ENCODE measurements at regions not wholly inside any gene's neighbourhood (a gene's known extent, or its start where the extent isn't known, plus 50 kb on each side); places are given as distances from the start of the nearest gene placed in this dataset.

- Histone ChIP-seq H3K9ac (ENCODE audit: low read length) (no peak overlapping the region), H4K20me1 (ENCODE audit: control insufficient read depth, insufficient read depth, low read length, poor library complexity, severe bottlenecking) (no peaks in the 10 kb centered on the region), H2AFZ (ENCODE audit: insufficient read depth, low read depth, low read length, poor library complexity, severe bottlenecking) (no peak overlapping the region), H3K4me1 (ENCODE audit: control insufficient read depth in 2 of 2, insufficient read depth in 2 of 2, low read length in 2 of 2) (no peaks in the 10 kb centered on the region), H3K27ac (ENCODE audit: low read length in 2 of 2) (no peak overlapping the region), H3K36me3 (replicated peaks in 1 of 2; ENCODE audit: control extremely low read depth in 1 of 2, control insufficient read depth in 1 of 2, extremely low read depth in 1 of 2, insufficient read depth in 2 of 2, low read length in 1 of 2) (no peaks in the 10 kb centered on the region), H3K9me3 (ENCODE audit: control extremely low read depth in 1 of 3, control insufficient read depth in 2 of 3, insufficient read depth in 1 of 3, low read length in 2 of 3) (no peaks in the 10 kb centered on the region), H3K27me3 (replicated peaks in 1 of 4; ENCODE audit: control extremely low read depth in 1 of 4, control insufficient read depth in 3 of 4, insufficient read depth in 4 of 4, low read length in 3 of 4) (no peaks in the 10 kb centered on the region), H3K4me3 (ENCODE audit: control extremely low read depth in 1 of 5, extremely low read depth in 1 of 5, insufficient read depth in 1 of 5, low read depth in 2 of 5, low read length in 4 of 5) (no peak overlapping the region), H3K4me2 (replicated peaks; ENCODE audit: low read depth, low read length, poor library complexity, severe bottlenecking) (no peak overlapping the region), H3K79me2 (ENCODE audit: control insufficient read depth, insufficient read depth, low read length) (no peaks in the 10 kb centered on the region)
- no peak for ATAC-seq (ENCODE audit: low read depth)
- peaks cover under 1% of the 10 kb centered on the region for H3K27me3 Mint-ChIP-seq
- ChIA-PET CTCF (no interaction called here), POLR2A (no interaction called here)
- H3K27ac Mint-ChIP-seq, result no peak overlapping the region
- no peak for DNase-seq
- WGBS (ENCODE audit: insufficient coverage), result 100% methylated on average over 1 of the region's 5 CpGs
- intact Hi-C loops (cut with micrococcal nuclease), result no loop called here
- H3K4me3 Mint-ChIP-seq, result no peak overlapping the region
- peaks cover 2% of the 10 kb centered on the region for H3K9me3 Mint-ChIP-seq (ENCODE audit: insufficient read depth)
- peaks cover 3% of the 10 kb centered on the region for H3K4me1 Mint-ChIP-seq
- TF ChIP-seq EZH2 (IDR thresholded peaks at IDR 0.05; ENCODE audit: borderline replicate concordance, insufficient read depth, low read depth, low read length, poor library complexity, severe bottlenecking) (no peak), CTCF (IDR thresholded peaks at IDR 0.05) (no peak)
These were observed 725.8 kb downstream of the BCL11A start for GRCh38 chr2:59827677-59828076.

GRCh38 chr2:59826177-59826576 is 727.3 kb downstream of the BCL11A start:
- POLR2A ChIA-PET, result interaction anchor here (0.6 kb wide), 1 partner anchor 47 kb away, joined by 3 read pairs; no protein-coding TSS in a partner anchor
- no peak for DNase-seq
- Histone ChIP-seq H3K4me1 (ENCODE audit: control insufficient read depth in 2 of 2, insufficient read depth in 2 of 2, low read length in 2 of 2) (no peaks in the 10 kb centered on the region), H3K27me3 (replicated peaks in 1 of 4; ENCODE audit: control extremely low read depth in 1 of 4, control insufficient read depth in 3 of 4, insufficient read depth in 4 of 4, low read length in 3 of 4) (no peaks in the 10 kb centered on the region), H3K36me3 (replicated peaks in 1 of 2; ENCODE audit: control extremely low read depth in 1 of 2, control insufficient read depth in 1 of 2, extremely low read depth in 1 of 2, insufficient read depth in 2 of 2, low read length in 1 of 2) (no peaks in the 10 kb centered on the region), H3K4me2 (replicated peaks; ENCODE audit: low read depth, low read length, poor library complexity, severe bottlenecking) (no peak overlapping the region), H4K20me1 (ENCODE audit: control insufficient read depth, insufficient read depth, low read length, poor library complexity, severe bottlenecking) (no peaks in the 10 kb centered on the region), H2AFZ (ENCODE audit: insufficient read depth, low read depth, low read length, poor library complexity, severe bottlenecking) (no peak overlapping the region), H3K79me2 (ENCODE audit: control insufficient read depth, insufficient read depth, low read length) (no peaks in the 10 kb centered on the region), H3K27ac (ENCODE audit: low read length in 2 of 2) (no peak overlapping the region), H3K4me3 (ENCODE audit: control extremely low read depth in 1 of 5, extremely low read depth in 1 of 5, insufficient read depth in 1 of 5, low read depth in 2 of 5, low read length in 4 of 5) (no peak overlapping the region), H3K9ac (ENCODE audit: low read length) (no peak overlapping the region), H3K9me3 (ENCODE audit: control extremely low read depth in 1 of 3, control insufficient read depth in 2 of 3, insufficient read depth in 1 of 3, low read length in 2 of 3) (no peaks in the 10 kb centered on the region)
- no peak for TF ChIP-seq CTCF (IDR thresholded peaks at IDR 0.05)
- TF ChIP-seq EZH2 (IDR thresholded peaks at IDR 0.05; ENCODE audit: borderline replicate concordance, insufficient read depth, low read depth, low read length, poor library complexity, severe bottlenecking), result no peak
- intact Hi-C loops (cut with micrococcal nuclease), result no loop called here
- CTCF ChIA-PET, result no interaction called here
- Mint-ChIP-seq H3K27ac (no peak overlapping the region), H3K9me3 (ENCODE audit: insufficient read depth) (no peaks in the 10 kb centered on the region), H3K27me3 (no peaks in the 10 kb centered on the region), H3K4me3 (no peak overlapping the region), H3K4me1 (peaks cover 3% of the 10 kb centered on the region)
- 100% methylated on average over 1 of the region's 2 CpGs for WGBS (ENCODE audit: insufficient coverage)
- no peak for ATAC-seq (ENCODE audit: low read depth)
